HG02973 (cell line): ENCODE measurements at regions not wholly inside any gene's neighbourhood (a gene's known extent, or its start where the extent isn't known, plus 50 kb on each side); places are given as distances from the start of the nearest gene placed in this dataset.

Experiments used
- ATAC-seq: cut with Tn5 transposase; IDR thresholded peaks from one replicate; pipeline ENCODE4 v1.9.1; 2021; ENCODE audit warnings: moderate library complexity; ENCODE audit not compliant: unreplicated experiment

DNA sequence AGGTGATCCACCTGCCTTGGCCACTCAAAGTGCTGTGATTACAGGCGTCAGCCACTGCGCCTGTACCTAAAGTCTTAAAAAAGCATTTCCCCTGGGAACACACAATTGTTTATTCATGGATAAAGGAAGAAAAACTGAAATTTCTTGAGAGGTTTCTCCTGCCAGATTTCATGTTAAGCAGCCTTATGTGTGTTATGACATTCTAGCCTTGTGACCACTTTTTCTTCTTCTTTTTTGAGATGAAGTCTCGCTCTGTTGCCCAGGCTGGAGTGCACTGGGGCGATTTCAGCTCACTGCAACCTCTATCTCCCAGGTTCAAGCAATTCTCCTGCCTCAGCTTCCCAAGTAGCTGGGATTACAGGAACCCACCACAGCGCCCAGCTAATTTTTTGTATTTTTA lies 57.8 kb upstream of the PLAC8 start:
- no peak for ATAC-seq

DNA sequence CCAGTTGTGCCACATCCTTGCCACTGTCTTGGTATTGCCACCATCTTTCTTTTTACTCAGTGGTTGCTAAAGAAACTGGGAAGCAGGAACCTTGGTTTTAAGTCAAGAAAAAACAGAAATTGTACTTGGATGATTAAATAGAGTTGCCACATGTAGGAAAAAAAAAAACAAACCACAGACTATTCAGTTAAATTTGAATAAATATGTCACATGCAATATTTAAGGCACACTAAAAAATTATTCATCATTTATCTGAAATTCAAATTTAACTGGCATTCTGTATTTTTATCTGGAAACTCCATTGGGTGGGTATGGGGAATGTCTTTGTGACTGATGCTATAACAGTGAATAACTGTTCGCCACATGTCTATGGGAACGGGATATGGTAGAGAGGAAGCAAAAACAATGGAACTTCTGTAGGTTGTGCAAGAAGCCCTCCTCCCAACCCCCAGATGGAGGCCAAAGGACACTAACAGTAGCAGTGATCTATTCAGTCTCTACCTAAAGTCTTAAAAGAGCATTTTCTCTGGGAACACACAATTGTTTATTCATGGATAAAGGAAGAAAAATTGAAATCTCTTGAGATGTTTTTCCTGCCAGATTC lies 57.0 kb upstream of the PLAC8 start:
- ATAC-seq: no peak

DNA sequence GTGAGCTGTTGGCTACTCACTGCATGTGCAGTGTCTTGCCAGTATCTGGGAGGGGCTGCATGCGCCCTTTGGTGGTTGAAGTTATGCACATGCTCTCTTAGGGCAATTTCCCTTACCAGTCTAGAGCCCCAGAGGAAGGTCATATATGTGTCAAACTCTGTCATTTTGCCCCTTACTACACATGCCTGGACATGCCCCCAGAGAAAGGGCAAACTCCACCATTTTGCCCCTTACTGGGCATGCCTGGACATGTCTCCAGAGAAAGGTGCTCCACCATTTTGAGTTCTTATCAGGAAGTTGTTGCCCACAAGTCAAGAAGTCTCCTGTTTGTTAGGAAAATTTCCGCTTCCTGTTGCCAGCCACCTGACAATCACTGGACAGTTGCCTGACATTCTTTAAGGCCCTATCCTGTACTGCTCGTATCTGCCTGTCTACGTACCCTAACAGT lies 56.4 kb upstream of the PLAC8 start:
- no peak for ATAC-seq
